HG02759 (cell line): ENCODE measurements at regions not wholly inside any gene's neighbourhood (a gene's known extent, or its start where the extent isn't known, plus 50 kb on each side); places are given as distances from the start of the nearest gene placed in this dataset.

Source experiments
- ATAC-seq: cut with Tn5 transposase; IDR thresholded peaks from one replicate; pipeline ENCODE4 v1.9.1; 2021; ENCODE audit warnings: mild to moderate bottlenecking, moderate library complexity; ENCODE audit not compliant: unreplicated experiment

- ATAC-seq, result no peak
These were observed 349.0 kb downstream of the PRL start for GRCh38 chr6:21947731-21948386.

DNA sequence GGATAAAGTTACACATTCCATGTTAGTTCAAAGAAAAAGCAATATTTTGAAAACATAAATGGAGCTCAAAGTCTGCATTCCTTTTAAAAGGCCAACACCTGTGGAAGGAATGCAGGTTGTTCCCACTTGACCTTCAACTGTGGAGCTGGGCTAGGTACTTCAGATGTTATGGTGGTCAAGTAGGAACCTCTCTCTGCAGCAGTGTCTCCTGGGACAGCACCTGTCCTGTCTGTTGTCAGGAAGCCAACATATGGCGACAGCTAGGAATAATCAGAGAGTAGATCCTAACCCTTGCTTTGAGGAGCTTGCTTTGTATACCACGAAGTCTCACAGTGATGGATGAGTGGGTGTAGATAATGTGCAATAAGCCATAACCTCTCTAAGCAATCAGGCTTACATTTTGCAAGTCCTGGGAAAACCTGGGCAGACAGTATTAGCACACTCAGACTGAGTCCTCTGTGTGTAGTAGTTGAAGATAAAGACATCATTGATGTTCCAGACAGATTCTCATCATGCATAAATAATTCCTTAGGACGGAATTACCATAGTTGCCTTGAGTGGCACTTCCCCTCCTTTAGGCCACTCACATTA, 347.5 kb downstream of the PRL start:
- no peak for ATAC-seq

DNA sequence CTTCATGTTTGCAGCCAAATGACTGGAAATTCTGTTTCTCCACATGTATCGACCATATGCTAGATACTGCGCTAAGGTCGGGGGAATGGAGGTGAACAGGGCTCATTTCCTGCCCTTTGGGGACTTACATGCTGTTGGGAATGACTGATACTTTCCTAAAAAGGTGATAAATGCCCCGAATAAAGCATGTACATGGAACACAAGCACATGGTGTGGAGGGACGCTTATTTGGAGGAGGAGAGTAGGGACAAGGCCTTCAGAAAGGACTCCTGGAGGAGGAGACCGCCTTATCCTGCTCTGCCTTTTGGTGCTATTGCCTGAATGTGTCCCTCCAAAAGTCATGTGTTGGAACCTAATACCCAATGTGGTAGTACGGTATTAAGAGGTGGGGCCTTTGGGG, 344.5 kb downstream of the PRL start:
- ATAC-seq, result no peak

DNA sequence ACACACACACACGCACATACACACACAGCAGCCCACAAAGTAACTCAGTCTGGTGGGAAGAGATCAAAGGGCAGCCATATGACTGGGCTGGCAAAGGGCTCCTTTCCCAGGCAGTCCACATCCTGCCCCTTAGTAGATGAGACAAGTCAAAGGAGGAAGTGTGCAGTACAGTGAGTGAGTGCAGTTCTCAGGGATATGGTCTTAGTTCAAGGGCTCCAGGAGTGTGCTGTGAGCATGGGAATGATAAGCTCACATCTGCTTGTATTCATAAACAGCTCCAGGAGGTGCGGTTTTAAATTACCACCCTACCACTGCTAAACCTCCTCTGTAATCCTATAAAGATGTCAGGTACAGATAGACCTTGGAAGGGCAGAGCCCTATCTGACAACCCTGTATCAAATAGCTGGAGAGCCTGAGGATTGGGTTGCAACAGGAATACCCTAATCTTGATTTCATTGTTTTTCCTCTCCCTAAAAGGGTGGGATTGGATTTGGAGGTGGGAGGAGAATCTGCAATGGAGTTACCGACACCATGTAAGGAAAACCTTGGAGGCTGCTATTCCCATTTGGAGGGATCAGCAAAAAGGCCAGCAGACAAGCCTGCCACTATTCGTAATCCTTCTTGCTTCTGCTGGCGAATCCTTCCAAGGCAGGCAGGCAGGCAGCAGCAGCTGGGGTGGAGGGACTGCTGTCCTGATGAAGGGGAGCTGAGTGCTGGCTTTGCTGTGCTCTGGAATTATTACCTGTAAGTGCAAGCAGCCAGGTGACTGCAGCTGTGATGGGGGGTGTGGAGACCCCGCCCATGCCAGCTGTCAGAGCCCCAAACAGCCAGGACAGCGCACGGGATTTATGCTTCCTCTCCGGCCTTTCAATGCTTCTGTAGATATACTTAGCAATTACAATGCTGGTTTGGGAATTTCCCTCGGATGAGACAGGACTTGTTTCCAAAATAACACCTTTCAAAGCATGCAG, 342.7 kb downstream of the PRL start:
- ATAC-seq, result no peak

DNA sequence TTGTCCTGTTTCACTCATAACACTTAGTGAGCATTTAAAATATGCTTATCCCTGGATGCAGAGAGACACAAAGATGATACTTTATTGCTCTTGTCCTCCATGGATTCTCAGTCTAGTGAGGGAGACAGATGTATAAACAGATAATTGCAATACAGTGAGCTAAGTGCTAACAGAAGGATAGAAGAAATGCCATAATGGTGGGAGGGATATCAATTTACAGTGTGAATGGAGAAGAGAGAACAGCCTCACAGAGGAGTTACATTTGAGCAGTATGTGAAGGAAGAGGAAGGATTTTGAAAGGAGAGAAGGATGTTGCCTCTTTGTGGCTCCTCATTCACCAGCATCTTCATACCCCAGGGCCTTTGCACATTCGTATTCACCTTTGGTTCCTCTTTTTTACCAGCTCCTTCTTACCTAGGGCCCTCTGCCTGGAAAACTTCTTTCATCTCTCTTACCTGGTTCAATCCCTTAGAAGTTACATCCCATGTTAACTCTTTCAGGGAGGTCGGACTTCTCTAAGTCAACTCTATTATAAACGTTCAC, 341.7 kb downstream of the PRL start:
- no peak for ATAC-seq

DNA sequence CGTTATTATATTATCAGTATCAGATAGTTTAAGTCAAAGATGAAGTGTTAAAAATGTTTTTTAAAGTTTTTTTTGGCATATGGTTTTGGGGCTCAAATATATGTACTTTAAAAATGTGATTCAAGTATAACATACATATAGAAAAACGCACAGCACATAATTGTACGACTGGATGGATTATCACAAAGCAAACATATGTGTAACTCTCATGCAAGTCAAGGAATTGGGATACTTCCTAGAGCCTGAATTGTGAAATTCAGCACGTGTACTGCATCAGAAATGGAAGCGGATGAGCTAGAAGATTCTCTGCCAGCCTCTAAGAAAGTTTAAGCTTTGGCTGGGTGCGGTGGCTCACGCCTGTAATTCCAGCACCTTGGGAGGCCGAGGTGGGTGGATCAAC, 340.9 kb downstream of the PRL start:
- ATAC-seq, result no peak

- no peak for ATAC-seq
These were observed 338.4 kb downstream of the PRL start for GRCh38 chr6:21958428-21958827.

GRCh38 chr6:21961226-21961625, 335.6 kb downstream of the PRL start:
- no peak for ATAC-seq

DNA sequence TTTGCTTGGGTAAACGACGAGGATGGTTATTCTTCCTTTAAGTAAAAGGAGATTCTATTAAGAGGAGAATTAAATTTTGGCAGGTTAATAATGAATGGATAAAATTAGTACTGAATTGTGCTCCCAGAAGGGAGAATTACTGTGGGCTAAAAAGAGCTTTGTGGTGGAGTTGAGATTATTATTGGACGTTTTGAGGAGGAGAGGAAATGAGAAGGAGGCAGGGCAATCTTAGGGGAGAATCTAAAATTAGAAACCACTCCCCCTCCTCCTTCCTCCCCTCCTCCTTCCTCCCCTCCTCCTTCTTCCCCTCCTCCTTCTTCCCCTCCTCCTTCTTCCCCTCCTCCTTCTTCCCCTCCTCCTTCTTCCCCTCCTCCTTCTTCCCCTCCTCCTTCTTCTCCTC, 331.8 kb downstream of the PRL start:
- no peak for ATAC-seq

- ATAC-seq, result no peak
These were observed 330.8 kb downstream of the PRL start for GRCh38 chr6:21965953-21966539.

DNA sequence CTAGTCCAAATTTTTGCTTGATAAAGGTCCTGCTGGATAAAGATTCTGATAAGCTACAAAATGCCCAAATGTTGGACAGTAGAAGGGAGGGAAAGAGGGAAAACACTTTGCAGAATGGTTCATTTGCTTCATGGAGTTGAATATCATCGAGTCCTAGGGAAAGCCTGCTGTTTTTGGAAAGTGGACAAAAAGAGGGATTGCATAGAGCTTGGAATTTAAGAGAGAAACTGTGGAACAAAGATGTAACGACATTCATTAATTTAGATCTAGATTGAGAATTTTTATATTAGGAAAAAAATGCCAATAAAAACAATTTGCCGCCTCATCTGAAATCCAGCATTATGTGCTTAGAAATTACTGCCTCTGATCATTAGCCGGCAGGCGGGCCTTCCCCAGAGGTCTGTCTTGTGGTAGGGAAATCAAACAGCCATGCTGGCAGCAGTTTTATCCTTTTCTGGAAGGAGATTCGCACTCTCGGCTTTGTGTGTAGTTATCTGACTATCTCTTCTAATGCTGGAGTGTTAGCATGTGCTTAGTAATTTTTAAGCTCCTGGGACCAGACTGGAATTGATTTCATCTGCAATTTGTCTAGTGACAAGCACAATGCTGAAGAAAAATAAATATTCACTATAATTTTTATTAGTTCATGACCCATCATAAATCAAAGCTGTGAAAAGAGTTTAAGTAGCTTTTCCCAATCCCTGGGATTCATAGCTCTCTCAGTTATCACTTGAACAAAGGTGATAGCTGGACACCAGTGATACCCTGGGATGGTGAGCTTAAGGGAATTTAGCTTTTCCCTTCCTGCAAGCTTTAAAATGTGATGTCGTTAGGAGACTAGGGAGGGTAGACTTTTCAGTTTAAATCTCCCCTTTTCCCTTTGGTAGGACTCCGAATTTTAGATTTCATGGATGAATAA, 329.5 kb downstream of the PRL start:
- no peak for ATAC-seq

DNA sequence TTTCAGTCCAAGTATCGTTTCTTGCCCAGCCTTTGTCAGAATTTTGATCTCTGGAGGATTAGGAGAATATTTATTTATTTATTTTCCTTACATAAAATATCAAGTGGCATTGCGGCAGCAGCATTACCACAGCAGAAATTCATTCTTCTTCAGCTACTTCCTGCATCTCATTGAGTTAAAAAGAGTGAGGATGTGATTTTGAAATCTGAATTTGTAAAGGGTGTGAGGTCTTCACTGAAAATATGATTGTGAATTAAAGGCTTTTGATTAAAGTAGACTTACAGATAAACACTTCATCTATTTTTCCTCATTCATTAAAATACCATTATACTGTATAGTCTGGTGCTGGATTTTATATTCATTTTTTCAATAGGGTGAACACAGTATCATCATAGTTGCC, 328.4 kb downstream of the PRL start:
- no peak for ATAC-seq

- ATAC-seq, result no peak
These were observed 327.6 kb downstream of the PRL start for GRCh38 chr6:21969192-21969591.

GRCh38 chr6:21970569-21971300, 326.1 kb downstream of the PRL start:
- no peak for ATAC-seq

DNA sequence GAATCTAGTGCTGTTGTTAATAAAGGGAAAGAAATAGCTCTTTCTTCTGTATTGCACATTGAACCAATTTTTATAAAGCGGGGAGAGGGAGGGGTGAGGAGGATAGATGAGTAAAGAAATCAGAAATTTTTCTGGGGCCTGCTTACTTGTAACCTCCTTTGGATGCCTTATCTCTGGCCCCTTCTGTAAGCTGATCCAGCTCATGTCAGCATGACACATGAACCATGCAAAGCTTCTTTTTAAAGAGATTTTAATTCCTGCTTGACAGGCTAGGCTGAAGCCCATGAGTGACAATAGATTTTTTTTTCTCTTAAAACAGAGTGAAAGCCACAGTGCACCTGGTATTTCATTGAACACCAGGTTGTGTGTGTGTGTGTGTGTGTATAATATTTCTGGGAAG, 325.3 kb downstream of the PRL start:
- no peak for ATAC-seq

DNA sequence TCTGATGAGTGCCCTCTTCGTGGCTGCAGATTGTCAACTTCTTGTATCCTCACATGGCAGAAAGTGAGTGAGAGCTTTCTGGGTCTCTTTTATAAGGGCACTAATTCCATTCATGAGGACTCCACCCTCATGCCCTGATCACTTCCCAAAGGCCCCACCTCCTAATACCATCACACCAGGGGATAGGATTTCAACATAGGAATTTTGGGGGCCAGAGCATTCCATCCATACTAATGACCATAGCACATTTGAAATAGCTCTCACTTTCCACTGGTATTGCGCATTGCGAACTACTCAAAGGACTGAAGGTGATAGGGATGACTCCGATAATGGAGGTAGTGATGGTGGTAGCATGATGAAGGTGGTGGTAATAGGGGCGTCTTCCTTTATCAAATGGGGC, 324.3 kb downstream of the PRL start:
- no peak for ATAC-seq

GRCh38 chr6:21977346-21977745, 319.5 kb downstream of the PRL start:
- no peak for ATAC-seq

DNA sequence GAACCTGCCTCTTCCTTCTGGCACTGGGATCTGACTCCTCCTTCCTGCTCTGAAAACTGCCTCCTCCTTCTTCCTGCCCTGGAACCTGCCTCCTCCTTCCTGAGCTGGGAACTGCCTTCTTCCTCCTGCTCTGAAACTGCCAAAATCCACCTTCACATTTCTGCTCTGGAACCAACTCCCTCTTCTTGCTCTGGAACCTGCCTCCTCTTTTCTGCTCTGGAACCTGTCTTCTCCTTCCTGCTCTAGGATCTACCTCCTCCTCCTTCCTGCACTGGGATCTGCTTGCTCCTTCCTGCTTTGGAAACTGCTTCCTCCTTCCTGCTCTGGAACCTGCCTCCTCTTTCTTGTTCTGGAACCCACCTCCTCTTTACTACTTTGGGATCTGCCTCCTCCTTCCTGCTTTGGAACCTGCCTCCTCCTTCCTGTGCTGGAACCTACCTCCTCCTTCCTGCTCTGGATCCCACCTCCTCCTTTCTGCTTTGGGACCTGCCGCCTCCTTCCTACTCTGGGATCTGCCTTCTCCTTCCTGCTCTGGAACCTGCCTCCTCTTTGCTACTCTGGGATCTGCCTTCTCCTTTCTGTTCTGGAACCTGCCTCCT, 315.5 kb downstream of the PRL start:
- no peak for ATAC-seq

- no peak for ATAC-seq
These were observed 312.7 kb downstream of the PRL start for GRCh38 chr6:21984135-21984534.
